A204.1 (cell line): ENCODE measurements at regions not wholly inside any gene's neighbourhood (a gene's known extent, or its start where the extent isn't known, plus 50 kb on each side); places are given as distances from the start of the nearest gene placed in this dataset.

Experiments used
- FAIRE-seq: peaks from 2 replicates; lab custom pipeline; 2012; peaks lifted over from hg19 to GRCh38; lab: Jason Lieb, UNC

DNA sequence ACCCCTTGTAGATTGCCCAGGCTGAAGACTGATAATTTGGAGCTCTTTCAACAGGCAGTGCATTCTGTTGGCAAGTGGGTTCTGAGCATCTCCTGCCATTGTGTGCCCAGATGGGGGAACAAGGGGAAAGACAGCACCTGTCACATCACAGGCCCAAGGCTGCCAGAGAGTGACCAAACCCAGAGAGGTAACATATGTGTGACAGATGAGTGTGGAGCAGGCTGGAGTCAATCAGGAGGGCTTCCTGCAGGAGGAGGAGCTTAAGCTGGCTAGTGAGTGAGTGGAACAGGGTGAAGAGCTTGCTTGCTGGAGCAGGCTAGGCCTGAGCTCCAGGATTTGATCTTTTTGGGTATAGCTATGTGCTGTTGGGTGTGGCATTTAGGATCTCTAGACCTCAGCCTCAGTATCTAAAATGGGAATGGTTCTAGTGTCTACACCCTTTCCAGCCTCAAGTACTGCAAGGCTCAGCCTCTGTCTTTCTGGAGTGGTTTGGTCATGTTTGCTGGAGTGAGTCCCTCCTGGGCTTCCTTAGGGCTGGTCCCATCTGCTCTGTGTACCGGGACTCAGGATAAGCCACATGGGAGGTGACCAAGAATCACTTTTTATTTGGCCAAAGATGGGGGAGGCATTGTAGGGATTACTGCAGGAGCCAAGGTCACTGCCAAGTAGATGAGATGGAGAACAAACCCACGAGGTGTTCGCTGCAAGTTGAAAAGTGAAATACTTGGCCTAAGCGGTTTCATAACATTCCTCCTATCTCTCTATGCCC is 152.4 kb upstream of the TSHZ3 start:
- FAIRE-seq: no peak

DNA sequence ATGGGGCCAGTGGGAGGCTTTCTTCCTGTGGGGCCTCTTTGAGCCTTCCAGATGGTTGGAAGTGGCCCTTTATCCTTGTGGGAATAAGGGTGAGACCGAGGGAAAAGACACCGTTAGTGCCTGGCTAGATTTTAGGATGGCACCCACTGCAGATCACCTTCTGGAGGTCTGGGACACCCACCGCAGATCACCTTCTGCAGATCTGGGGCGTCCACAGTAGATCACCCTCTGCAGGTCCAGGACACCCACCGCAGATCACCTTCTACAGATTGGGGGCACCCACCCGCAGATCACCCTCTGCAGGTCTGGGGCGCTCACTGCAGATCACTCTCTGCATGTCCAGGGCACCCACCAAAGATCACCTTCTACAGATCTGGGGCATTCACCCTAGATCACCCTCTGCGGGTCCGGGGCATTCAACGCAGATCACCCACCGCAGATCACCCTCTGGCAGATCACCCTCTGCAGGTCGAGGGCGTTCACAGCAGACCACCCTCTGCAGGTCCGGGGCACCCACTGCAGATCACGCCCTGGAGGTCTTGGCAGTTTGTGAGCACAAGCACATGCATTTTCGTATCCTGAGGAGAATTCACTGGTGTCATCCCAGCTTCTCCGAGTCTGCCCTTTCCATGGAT is 153.4 kb upstream of the TSHZ3 start:
- FAIRE-seq: no peak

DNA sequence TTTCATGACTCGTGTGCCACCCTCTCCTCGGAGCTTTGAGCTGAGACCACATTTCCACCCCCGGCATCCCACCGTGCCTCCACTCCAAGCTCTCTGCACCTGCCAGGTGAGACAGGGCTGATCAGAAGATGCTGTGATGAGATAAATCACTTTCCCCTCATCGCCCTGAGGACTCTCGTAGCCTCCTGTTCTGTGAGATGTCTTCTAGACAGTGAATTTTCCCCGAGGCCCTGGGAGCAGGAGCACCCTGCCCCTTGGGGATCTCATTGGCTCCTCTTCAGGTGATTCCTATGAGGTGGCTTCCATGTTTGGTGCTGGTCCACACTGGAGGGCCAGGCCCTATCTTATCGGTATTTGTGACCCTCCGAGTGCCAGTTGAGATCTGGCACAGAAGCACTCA is 154.0 kb upstream of the TSHZ3 start:
- no peak for FAIRE-seq

DNA sequence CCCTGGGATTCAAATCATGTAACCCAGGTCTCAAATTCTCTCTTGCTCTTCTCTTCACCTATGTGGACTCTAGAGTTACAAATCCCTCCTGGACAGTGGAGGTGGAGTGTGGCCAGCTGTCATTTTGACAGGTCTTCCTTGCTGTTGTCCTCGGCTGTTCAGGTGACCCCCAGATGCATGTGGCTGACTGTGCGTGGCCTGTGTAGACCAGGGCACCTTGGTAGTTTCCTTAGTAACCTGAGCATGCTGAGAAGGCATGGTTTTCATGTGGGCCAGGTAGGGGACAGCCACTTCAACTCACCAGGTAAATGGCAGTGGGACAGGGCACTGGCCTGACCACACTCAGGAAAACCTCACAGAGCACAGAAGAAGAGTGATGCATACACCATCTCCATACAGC is 155.0 kb upstream of the TSHZ3 start:
- no peak for FAIRE-seq

DNA sequence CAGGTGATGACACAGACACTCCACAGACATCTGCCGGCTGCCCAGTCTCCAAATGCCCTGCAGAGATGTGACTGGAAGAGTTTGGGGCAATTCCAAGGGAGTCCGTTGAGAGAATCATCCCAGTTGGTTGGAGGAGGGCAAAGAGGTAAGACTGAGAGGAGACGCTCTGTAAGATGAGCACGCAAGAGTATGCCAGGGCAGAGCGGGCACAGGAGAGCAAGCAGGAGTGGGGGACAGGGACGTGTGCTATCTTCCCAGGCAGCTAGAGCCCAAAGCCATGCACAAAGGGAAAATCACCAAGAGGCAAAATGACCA is 156.3 kb upstream of the TSHZ3 start:
- no peak for FAIRE-seq

DNA sequence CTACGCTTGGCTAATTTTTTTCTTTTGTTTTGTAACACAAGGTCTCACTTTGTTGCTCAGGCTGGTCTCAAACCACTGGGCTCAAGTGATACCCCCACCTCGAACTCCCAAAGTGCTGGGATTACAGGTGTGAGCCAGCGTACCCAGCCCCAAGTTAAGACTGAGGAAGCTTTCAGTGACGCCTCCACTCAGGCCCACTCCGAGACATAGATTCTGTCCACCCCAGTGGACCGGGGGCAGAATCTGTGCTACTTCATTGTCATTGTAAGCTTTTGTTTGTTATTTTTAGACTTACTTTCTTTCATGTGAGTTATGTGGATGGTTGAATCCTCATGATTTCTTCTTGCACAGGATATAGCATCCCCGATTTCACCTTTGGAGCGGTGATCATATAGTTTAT is 156.9 kb upstream of the TSHZ3 start:
- no peak for FAIRE-seq

DNA sequence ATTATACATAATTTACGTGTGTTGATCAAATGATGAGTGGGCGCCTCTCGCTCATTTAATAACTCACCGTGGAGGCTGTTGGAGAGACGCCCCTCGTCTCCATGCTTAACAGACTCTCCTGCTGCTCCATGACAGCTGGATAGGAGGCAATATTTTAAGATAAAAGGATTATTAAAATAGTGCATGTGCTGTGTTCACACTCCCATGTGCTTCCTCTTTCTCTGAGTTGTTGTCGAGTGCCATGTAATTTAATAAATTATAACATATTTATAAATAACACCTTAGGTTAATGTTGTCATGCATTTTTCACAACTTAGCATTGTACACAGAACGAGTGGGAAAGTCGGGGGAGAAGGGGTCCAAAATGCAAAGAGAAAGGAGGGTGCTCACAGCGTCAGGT is 161.4 kb upstream of the TSHZ3 start:
- no peak for FAIRE-seq

DNA sequence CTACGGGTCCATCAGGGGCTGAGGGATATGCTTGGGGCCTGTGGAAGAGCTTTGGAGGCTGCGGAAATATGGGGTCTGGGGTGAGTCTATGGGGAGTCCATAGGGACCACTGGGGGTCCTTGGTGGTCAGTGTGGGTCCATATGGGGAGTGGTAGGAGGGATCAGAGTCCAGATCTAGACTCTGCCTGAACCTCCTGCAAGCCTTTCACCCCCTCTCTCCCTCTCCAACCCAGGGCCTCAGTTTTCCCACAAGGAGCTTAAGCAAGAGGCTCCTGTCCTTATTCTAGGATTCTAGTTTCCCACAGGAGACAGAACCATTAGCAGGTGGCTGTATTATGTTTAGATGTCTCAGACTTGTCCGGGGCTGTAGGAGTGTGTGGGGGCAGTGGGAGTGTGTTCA is 161.9 kb upstream of the TSHZ3 start:
- no peak for FAIRE-seq

DNA sequence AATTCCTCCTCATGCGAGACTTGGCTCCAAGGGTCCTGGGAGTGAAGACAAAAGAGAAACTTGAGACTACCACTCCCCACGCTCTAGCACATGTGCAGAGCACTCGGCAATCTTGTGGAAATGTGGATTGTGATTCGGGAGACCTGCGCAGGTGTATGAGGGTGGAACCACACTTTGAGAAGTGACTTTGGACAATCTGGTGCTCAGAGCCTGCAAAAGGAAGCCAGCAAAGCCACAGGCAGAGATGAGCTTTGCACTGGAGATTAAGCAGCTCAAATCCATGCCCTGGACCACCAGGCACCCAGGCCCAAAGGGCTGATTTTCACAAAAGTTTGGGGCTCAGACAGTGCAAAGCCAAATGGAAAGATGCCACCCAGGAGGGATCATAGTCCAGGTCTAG is 162.5 kb upstream of the TSHZ3 start:
- no peak for FAIRE-seq

DNA sequence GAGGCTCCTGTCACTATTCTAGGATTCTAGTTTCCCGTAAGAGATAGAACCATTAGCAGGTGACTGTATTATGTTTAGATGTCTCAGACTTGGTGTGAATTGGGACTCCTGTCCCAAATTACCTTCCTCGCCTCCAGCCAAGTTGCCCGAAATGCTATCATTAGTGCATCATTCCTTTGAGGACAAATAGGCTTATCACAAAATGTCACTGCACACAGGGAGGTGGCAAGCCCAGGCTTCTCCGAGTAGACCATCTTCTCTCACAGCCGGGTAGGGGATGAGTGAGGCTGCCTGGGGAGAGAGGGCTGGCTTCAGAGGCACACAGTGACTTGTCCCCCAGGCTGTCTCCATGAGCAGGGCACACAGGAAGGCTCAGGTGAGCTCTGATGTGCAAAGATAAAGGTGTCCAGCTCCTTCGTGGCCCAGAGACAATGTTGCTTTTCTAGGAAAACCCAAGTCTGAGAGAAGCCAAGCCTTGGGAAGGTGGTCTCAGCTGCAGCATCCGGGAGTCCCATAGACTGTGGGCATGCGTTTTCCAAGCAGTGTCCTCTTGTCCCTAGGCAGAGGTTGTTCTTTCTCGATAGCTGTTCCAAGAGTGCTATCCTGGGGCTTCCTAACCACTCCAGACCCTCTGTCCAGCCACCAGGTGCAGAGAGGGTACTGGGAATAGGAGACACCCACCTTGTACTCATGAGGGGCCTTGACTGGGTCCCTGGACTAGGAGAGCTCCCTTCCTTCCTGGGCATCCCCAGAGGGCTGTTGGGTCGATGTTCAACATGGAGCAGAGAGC is 163.1 kb upstream of the TSHZ3 start:
- FAIRE-seq: no peak

DNA sequence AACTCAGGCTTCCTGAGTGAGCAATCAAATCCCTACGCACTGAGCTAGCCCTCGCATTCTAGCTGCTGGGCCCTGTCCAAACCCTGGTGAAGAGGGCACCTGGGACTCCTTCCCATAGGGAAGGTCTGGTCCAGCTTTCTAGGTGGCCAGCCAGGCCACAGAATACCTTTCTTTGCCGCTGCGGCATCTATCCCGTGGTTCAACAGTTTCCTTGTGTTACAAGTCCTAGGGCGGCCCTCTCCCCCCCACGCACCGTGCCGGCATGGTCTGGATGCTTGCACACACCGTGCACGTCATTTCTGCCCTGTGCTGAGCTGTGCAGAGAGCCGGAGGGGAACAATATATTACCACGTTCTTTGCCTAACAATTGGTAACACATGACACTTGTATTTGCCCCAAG is 164.6 kb upstream of the TSHZ3 start:
- no peak for FAIRE-seq

DNA sequence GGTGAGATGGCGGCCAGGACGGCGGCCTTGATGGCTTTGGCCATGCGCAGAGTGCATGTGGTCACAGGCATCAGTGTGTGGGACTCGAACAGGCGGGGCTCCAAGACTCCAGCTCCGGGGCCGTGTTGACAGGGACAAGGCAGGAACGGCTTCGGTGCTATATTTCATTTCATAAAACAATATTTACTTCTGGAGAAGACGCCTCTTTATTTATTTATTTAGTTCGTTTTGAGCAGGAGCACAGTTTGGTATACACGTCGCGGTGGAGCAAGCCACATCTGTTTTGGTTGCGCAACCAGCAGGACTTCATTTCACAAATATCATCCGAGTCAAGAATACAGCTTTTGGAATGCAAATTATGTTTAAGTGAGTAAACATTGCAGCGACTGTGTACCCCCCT is 166.7 kb upstream of the TSHZ3 start:
- no peak for FAIRE-seq

DNA sequence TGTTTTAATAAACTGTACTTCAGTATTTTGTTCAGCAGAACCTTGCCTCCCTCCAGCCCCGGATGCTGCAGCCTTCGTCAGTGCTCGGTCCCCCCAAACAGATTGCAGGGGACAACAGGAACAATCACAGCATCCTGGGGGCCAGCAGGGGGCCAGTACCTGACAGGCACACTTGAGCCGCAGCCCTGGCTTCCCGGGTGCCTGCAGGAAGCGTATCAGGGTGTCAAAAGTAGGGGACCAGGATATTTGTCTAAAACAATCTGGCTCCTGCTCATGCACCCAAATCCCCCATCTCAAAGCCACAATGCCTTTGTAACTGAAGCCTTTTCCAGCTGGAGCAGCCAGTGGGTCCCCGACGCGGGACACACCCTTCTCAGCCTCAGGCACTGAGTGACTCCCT is 167.5 kb upstream of the TSHZ3 start:
- FAIRE-seq: no peak

DNA sequence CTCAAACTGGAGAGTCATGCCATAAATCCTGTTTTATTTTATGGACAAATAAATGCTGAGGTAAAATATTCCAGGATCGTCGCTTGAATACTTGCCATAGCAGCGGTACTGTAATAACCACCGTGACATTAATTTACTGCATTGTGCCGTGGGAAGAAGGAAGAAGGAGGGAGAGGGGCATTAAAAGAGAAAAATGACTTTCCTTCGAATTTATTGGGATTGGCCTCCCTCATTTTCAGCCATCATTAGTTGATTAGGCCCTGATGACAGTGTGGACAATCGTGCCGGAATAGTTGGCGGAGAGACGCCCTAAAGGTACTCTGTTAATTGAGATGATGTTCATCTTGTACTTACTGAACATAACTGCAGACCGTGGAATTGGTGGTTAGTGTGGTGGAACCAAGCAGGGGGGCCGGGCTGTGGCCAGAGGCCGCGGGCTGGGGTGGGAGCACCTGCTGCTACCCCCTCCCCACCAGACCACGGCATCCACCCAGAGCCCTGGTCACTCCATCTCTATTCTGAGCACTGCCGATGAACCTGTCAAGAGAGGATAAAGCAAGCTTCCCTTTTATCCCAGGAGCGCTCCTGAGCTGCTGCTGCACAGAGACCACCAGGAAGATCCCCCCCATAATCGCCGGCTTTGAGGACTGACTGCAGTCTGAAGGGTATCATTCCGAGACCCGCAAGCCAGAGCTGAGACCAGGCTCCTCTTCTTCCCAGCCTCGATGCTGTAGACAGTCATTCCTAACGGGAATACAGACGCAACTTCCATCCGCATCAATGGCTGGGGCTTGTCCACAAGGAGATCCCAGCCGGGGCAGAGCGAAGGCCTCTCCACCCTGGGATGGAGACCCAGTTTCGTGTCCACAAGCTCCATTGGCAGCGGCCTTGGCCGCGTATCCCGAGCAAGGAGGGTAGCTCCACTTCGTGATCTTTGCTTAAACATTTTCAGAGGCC is 168.3 kb upstream of the TSHZ3 start:
- FAIRE-seq: no peak

DNA sequence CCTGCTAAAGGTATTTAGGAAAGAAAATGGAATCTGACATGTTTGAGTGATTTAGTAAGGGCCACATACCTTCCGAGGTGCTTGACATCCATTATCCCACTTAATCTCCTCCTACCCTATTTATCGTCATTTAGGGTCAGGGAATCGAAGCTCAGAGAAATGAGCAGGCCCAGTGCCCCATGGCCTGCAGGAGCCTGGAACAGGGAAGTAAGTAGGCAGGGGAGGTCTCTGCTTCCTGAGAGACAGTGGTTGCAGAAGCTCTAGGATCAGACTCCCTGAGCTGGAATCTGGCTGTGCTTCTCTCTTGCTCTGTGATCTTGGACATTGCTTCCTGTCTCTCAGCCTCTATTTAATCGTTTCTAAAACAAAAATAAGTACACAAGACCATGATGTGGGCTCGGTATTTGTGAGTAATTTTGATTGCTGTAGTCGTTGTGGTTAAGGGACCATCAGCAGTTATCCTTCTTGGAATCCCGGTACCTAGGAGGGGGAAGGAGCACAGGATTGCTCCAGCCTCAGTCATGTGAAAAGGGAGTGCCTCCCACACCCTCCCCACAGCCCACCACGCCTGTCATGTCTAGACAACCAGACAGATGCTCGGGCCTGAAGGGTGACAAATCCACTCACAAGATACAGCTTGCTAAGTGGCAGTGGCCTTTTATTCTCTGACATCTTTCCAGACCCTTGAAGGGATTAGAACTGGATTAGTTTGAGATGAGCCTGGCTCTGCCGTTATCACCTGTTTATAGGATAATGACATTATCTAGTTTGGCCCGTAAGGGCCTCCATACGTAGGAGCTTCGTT is 169.2 kb upstream of the TSHZ3 start:
- no peak for FAIRE-seq

DNA sequence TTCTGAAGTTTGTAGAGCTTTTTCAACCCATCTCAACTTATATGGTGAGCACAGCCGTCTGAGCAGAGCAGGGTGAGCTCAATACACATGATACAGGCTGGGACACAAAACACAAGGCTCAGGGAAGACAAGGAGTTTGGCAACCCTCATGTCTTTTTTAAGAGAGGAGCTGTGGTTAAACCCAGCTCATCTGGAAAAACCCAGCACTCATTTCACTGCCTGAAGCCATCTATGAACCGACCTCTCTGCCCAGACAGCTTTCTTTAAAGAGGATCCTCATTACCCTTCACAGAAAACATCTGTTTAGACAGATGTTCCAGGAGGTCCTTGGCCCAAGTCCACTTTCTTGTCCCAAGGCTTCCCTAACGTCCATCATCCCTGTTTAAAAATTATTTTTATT is 170.0 kb upstream of the TSHZ3 start:
- FAIRE-seq: no peak

DNA sequence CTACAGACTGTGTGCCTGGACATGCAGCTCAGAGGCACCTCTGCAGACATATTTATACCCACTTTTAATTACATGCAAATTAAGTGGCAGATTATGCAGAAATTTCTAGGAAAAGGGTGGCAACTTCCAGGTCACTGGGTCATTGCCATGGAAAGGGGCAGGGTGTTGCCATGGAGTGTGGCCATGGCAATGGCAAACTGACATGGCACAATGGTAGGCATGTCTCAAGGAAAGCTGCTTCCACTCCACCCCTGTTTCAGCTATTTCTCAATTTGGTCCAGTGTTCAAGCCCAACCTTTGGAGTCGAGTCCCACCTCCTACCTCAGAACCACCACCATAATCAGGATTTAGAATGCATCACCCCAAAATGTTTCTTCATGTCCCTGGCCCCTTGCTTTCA is 170.7 kb upstream of the TSHZ3 start:
- no peak for FAIRE-seq

DNA sequence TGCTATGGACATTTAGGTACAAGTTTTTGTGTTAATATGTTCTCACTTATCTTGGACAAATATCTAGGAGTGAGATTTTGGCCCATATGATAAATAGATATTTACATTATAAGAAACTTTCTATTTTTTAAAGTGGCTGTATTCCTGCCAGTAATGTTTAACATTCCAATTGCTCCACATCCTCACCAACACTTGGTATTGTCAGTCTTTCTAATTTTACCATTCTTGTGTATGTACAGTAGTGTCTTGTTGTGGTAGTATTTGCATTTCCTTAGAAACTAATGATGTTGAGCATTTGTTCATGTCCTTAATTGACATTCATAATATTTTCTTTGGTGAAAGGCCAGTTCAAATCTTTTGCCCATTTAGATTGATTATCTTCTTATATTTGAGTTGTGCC is 171.4 kb upstream of the TSHZ3 start:
- FAIRE-seq: no peak

DNA sequence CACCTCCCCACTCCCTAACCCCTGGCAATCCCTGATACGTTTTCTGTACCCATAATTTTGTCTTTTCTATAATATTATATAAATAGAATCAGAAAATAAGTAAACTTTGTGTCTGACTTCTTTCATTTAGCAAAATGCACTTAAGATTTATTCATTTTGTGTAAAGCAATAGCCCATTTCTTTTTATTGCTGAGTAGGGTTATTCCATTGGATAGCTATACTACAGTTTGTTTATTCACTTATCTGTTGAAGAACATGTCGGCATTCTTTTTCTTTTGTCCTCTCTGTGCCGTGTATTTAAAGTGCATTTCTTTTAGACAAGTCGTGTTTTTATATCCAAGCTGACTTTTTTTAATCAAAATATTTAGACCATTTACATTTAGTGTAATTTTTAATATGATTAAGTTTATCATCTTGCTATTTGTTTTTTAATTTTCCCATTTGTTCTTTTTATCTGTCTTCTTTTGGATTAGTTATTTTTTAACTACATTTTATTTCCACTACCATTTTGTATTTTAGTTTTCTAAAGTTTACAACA is 176.4 kb upstream of the TSHZ3 start:
- FAIRE-seq: peak; percentile 30

DNA sequence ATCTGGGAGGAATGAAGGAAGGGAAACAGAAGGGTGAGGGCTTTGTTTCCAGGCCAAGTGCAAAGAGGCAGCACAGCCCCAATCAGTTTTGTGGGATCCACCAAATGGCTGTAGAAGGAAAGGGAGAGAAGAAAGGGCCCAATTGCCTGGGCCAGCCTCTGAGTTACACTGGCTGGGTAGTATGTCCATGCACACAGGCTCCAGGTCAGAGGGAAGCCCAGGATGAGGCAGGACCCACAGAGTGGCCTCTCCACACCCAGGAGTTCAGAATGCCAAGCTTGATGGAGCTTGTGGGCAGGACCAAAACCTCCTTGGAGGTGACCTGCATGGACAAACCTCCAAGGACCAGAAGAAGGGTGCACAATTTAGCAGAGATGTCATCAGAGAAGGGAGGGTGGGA is 178.2 kb upstream of the TSHZ3 start:
- FAIRE-seq: no peak

DNA sequence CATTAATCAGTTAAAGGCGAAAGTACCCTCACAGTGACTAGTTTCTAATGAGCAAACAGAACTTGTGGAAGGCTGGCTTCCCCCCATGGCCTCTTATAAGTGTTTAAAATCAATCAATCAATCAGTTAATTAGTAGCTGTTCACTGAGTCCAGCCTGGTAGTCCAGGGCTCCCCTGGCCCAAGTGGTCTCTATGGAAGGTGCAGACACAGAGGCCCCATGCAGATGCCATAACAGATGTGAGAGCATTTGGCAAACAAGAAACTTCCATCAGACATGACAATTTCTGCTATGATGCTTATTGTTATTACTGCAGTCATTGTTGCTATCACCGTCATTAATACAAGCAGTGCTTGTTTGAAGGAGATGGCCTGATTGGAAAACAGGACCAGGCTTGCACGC is 179.0 kb upstream of the TSHZ3 start:
- FAIRE-seq: no peak
